DMS53 treated with DMSO at 0.1 percent for 48 hours (cell line): ENCODE measurements at regions not wholly inside any gene's neighbourhood (a gene's known extent, or its start where the extent isn't known, plus 50 kb on each side); places are given as distances from the start of the nearest gene placed in this dataset.
A peak's percentile ranks its signal among the peaks of the same experiment; 100 is the strongest.

Source experiments
- DNase-seq: peaks from one replicate; lab custom pipeline; 2025; ENCODE audit not compliant: unreplicated experiment; lab: John Stamatoyannopoulos, UW

- no peak for DNase-seq
Measured at GRCh38 chr6:16978686-16979085, 123.2 kb upstream of the STMND1 start.

GRCh38 chr6:16976385-16977183, 125.3 kb upstream of the STMND1 start:
- DNase-seq, result no peak

GRCh38 chr6:16974704-16975359, 127.0 kb upstream of the STMND1 start:
- no peak for DNase-seq

DNA sequence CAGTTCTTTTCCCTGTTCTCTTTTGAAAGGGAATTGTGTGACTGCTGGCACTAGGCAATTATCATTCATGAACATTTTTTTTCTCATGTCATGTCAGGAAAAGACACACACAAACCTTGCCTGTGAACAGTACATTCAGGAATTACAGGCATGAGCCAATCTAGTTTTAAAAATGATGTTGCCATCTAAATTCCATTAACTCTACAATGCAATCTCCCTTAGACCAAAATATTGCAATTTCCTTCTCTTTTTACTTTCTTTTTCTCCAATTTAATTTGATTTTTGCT, 127.5 kb upstream of the STMND1 start:
- no peak for DNase-seq

GRCh38 chr6:16973545-16974386, 128.1 kb upstream of the STMND1 start:
- DNase-seq, result no peak

DNA sequence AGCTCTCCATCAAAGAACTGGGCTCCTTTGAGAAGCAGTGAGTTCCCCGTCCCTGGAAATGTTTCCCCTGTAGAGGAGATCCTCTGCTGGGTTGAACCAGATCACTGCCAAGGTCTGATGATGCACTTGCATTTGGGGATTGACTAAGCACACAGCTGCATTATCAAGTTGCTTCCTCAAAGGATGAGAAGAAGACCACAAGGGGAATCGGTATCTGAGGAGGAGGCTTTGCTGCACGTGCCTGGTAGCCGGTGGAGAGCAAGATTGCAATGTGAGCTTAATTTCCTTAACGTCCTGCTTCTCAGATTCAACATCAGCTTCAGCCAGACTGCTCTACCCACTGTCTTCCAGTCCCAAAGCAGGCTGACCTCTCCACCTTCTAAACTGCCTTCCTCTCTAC, 128.8 kb upstream of the STMND1 start:
- no peak for DNase-seq

- no peak for DNase-seq
Measured at GRCh38 chr6:16972535-16972934, 129.3 kb upstream of the STMND1 start.

DNA sequence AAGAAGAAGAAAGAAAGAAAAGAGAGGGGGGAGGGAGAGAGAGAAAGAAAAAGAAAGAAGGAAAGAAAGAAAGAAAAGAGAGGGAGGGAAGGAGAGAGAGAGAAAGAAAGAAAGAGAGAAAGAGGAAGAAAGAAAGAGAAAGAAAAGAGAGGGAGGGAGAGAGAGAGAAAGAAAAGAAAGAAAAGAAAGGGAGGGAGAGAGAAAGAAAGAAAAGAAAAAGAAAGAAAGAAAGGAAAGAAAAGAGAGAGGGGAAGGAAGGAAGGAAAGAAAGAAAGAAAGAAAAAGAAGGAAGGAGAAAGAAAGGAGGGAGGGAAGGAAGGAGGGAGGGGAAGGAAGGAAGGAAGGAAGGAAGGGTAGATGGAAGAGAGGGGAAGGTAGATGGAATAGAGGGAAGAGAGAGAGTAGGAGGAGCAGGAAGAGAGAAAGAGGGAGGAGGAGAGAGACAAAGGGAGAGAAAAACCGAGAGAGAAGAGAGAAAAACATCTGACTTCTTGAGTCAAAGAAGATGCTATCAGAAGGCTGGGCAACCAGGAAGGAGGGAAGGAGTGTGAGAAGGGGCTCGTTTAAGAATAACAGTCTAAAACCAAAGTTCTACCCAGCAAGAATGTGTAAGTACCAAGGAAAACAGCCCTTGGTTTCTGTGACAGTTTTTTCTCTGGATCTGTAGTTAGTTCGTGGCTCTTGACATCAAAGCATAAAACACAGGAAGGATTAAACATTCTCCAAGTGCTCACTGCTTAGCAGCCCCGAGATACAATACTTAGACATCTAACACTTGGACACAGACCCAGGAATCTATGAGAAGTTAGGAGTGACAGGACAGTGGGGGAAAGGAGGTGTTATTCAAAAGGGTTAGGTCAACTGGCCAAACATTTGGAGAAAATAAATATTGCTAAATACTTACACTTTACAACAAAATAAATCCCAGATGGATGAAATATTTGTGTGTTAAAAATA, 131.9 kb upstream of the STMND1 start:
- no peak for DNase-seq

- DNase-seq, result no peak
Measured at GRCh38 chr6:16968101-16968500, 133.7 kb upstream of the STMND1 start.

DNA sequence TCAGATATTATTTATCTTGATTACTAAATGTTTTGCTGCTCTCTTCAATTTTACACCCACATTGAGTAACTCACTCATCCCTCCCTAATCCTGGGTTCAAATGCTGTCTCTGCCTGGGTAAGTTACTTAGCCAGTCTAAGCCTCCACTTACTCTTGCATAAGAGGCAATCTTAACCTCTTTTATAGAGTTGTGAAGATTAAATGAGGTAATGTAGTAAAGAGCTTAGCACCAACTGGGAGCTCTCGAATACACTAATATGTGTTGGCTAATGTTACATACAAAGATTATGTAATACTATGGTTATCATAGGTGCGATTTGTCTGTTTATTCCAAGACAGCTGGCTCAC, 134.4 kb upstream of the STMND1 start:
- no peak for DNase-seq

DNA sequence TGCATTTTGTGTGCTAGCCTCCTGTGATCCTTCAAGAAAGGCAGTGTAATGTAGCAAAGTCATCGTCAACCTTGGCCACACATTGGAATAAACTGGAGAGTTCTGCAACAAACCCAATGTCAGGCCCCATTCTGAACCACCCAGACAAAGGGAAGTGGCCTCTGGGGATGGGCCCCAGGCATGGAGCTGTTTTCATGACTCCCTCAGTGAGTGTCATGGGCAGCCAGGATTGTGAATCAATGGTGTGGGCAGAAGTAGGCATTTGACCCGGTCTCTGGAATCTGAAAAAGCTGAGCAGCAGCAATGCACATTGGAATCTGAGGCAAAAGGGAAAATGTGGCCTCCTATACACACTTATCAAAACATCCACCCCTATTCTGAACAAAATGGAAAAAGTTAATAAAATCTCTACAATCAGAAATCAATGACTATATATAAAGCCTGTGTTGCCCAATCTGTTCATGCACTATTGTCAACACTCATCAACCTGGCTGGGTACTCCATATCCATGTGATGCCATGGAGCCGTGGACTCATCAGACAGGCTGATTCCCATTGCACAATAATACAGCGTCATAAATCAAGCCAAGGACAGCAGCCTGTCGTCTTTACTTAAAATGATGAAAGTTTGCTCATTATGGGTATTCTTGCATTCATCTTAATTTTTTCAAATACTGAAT, 134.9 kb upstream of the STMND1 start:
- DNase-seq, result no peak

- DNase-seq, result no peak
Measured at GRCh38 chr6:16965689-16966088, 136.2 kb upstream of the STMND1 start.

GRCh38 chr6:16964553-16965499, 137.0 kb upstream of the STMND1 start:
- peak; percentile 54 for DNase-seq

DNA sequence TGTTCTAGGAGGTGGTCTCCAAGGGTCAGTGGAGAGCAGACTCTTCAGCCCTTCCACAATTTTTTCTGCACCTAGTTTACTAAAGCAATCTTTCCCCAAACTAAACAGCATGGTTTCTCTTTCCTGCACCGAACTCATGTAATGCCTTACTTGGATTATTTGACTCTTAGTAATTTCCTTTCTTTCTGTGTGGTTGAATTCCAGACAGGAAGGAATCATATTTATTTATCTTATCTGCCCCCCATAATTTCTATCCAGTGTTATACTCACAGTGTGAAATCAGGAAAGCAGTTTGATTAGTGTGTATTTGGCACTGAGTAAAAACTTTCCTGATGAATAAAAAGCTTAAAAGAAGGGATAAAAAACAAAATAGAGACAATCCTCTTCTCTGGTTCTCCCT, 140.3 kb upstream of the STMND1 start:
- DNase-seq, result no peak

- DNase-seq, result no peak
Measured at GRCh38 chr6:16959789-16960188, 142.1 kb upstream of the STMND1 start.

DNA sequence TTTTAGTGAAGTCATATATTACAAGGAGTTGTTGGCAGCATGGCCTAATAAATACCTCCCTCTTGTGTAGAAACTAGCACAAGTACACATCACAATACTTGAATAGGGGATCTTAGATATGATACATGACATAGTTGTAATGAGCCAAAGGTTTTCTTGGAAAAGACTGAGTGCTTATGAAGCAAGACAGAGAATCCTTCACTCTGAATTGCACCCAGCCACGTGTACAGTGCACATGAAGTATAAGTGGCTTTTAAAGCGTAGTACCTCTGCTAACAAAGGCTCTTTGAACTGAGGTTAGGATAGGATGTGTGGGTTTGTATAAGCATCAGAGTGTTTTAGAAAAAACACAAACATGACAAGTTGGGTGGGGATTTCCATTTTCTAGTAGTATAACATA, 145.5 kb upstream of the STMND1 start:
- DNase-seq, result no peak

- DNase-seq, result no peak
Measured at GRCh38 chr6:16955899-16956298, 146.0 kb upstream of the STMND1 start.

- DNase-seq, result no peak
Measured at GRCh38 chr6:16953905-16954304, 147.9 kb upstream of the STMND1 start.

- DNase-seq, result no peak
Measured at GRCh38 chr6:16953446-16953845, 148.4 kb upstream of the STMND1 start.
